GM18861 (cell line): ENCODE measurements at regions not wholly inside any gene's neighbourhood (a gene's known extent, or its start where the extent isn't known, plus 50 kb on each side); places are given as distances from the start of the nearest gene placed in this dataset.

ENCODE experiments used
- ATAC-seq: cut with Tn5 transposase; IDR thresholded peaks from one replicate; pipeline ENCODE4 v1.9.1; 2021; ENCODE audit not compliant: unreplicated experiment

DNA sequence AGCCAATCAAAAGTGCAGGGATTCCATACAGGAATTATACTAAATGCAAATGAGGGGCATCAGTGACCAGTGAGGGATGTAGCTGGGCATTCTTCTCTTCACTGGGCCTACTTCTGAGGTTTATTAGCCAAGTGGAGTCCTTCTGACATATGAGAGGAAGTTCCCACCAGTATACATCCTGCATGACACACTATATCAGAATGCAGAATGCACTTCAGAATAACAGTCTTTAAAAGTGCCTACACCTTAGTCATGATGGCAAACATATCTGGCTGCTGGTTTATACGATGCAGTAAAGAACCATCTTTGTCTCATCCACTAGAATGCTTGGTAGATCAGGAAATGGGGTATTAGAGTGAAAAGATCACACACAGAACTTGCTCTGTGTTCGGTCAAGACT lies 180.3 kb upstream of the PPARGC1A start:
- no peak for ATAC-seq

DNA sequence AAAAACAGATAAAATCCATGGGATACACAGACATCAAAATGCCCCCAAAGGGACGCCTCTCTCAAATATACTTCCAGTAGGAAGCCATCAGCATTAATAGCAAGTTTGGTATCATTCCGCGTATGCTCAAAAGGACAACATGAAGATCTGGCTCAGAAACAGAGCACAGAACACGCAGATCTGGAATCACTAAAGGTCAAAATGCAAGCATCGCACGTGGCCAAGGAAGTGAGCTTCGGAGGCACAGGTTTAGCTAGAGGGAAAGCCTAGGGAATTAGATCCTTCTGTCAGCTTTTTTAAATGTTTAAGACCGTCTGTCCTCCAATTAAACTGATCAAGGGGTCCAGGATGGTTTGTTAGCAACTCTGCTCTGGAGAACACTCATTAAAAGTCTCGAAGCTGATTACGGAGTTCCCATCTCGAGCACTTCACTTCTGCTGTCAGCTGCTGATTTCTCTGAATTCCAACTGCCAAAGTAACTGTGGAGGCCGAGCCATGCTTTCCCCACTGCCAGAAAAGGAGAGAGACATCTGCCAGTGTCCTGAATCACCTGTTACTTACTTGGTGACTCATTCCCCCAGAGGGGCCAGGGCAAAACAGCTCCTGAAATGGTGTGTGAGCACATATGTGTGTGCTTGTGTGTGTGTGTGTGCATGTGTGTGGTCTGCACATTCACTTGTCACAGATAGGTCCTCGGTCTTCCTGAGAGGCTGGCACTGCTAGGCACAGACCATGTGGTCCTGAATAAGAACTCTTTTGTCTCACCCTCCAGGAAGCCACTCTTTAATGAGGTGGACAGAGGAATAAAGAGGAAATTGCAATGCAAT lies 177.7 kb upstream of the PPARGC1A start:
- no peak for ATAC-seq

DNA sequence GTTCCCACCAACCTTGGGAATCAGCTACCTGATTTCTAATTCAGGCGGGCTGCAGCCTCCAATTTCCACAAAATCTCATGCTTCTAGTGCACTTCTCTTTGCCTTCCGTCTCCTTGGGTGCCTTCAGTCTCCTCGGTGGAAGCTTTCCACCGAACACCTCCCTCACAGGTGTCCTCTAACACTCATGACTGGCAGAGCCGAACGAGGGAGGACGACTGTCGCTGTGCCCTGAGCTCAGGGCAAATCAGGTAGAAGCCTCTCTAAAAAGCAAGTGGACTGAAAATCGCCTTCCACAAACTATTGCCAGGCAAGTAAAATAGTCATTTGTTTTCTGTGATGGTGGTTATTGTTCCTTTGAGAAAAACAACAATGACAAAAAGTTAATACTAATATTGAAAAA lies 176.1 kb upstream of the PPARGC1A start:
- no peak for ATAC-seq

DNA sequence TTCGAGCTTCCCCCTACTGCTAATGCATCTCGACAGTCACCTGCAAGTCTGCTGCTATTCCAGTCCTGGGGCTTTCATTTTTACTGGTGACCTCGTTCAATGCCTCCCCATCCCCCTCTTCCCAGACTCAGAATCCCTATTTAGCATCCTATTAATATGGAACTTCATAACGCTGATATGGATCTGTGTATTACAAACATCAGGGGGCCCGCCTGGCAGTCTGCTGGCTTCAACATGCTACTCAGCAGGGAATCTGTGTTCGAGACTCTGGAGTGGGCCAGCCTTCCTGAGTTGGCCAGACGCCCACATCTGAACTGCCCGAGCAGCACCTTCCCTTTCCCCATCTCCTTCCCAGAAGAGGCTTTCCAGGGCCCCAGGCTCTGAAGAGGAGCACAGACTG lies 173.9 kb upstream of the PPARGC1A start:
- ATAC-seq = no peak

DNA sequence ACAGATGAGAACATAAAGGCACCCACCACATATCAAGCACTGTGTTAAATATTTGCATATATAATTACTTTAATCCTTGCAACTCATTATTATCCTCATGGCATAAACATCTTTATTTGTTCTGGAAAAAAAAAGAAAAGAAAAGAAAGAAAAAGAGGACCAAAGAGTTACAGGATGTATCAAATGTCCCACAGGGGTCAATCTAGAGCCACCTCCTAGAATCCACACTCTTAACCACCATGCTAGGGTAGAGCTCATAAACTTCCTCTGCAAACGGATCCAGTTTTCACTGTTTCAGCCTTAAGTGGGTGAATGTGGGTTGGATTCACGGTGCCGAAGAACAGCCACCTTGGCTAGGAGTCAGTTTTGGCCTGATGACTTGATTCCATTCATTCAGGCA lies 171.1 kb upstream of the PPARGC1A start:
- ATAC-seq = no peak

DNA sequence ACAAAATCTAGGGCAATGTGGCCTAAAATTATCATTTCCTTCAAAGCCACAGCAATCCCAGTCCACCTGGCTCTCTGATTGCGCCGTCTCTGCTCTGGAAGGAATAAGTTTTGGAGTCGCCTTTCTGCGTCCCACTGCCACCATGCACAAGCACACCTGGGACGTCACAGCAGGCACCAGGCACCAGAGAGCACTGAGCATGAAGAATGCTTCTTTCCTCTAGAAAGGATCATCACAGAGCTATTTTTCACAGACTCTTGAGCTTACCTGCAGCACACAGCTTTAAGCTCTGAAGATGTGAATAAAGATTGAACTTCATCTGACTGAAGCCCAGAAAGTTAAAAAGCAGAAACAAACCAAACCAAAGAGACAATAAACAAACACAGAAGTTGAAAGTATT lies 170.0 kb upstream of the PPARGC1A start:
- no peak for ATAC-seq

DNA sequence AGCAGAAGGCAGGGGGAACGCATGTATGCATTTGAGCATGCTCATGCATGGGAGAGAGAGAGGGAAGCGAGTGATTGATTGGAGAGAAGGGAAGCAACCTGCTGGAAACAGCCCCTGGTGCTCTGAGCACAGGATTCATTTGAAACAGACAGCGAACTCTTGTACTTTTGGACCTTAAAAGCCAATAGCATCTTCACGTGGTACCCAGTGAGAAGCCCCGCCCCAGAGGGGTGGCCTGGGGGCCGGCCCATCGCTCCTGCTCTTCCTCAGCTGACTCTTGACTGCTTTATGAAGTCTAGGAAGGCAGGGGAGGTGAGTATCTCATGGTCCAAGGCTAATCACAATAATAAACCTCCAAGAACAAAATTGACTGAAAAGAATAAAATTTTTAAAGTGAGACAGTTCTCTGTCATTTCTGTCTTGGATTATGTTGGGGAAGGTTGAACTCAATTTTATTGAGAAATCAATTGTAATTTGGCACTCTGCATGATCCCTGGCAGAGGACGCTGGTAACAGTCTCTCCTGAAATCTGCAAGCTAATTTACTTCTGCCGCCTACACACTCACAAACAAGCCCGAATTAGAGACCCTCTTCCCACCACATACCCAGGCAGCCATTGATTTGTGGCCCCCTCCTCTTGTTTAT lies 168.2 kb upstream of the PPARGC1A start:
- no peak for ATAC-seq

DNA sequence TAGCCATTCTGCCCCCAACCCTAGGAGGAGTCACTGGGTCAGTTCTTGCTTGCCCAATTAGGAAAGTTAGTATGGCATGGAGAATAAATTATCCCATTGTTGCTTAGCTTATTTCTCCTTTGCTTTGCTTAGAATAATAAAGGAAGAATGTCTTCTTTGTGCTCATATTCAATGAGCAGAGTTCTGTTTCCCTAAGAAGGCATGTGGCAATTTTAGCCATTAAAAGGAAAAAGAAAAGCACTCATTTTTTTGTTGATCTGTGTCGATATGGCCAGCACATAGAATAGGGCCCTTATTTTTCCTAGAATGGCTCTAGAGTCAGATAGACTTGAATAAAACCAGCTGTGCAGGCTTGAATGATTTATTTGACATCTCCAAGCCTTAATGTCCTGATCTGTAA lies 166.4 kb upstream of the PPARGC1A start:
- ATAC-seq = no peak

DNA sequence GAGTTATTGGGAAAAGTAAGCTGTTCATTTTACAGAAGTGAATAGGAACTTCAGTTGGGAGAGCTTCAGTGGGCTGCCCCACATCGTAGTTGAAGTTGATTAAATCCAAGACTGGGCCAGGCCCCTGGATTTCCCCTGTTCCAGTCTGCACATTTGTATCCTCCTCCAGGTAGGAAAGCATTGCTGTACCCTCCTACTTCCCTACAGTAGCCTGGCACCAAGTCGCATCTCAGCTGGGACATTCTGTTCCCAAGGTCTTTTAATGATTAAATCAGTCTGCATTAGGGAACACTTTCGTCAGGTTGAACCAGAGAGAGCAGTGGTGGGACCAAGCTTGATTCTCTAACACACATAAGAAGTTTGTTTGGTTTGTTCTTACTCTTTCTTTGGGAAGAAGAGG lies 165.8 kb upstream of the PPARGC1A start:
- no peak for ATAC-seq

DNA sequence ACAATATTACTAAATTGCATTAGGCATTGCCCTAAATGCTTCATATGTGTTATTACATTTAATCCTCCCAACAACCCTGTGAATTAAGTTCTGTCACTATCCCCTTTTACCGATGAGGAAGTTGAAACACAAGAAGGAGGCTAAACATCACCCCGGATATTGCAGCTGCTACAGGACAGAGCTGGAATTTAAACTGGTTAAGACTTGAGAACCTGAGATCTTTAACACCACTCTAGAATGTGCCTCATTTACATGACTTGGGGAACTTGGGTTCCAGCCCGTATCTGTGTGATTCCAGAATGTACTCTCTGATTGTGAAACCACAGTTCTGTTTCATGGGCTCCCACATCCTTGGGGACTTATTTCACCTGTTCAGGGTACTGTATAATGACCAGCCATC lies 165.1 kb upstream of the PPARGC1A start:
- no peak for ATAC-seq

DNA sequence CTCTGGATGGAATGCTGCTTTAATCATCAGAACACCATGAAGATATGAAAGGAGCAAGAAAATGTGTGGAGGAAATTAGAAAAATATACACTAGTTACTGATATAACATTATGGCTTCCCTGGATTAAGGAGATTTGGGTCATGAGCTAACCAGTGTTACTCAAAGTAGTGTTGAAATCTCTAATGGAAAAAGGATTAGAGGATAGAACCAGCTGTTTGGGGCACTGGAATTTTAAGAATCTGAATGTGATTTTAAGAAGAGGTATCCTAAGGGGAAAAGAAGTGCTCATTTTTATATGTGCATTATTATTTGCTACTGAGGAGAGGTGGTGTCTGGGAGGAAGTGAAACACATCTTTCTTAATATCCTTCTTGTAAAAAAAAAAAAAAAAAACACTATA lies 164.1 kb upstream of the PPARGC1A start:
- no peak for ATAC-seq

DNA sequence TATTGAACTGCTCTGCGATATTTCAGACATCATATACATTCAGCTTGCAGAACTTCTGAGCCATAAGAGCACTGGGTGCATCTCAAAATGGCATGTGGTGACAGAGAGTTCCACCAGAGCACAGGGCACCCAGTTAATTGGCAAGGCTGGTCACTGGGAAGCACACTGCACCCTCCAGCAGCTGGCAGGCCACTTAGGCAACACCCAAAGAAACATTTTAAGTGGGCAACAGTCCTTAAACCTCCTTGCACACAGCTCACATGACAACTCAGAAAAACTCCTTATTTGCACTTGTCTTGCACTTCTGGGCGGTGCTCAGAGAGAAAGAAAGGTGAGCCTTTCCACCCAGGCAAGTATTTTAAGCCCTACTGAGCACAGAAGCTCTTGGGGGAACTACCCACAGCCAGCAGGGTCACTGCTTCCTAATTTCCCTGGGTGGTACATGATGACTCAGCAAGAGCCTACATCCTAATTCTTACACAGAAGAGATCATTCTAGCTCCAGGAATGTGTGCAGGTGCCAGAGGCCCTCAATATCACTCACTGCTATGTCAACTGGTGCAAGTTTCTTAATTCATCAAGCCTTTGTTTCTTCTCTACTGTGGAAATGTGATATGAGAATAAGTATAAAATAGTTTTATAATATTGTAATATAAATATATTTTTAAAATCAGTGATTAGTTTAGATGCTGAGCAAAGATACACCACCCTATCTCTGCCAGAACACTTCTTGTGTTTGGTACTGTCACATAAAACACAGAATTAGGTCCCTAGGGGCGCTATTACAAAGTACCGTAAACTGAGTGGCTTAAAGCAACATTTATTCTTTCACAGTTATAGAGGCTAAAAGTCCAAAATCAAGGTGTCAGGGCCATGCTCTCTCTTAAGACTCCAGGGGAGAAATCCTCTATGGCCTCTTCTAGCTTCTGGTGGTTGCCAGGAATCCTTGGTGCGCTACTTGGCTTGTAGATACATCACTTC lies 155.1 kb upstream of the PPARGC1A start:
- ATAC-seq = no peak

DNA sequence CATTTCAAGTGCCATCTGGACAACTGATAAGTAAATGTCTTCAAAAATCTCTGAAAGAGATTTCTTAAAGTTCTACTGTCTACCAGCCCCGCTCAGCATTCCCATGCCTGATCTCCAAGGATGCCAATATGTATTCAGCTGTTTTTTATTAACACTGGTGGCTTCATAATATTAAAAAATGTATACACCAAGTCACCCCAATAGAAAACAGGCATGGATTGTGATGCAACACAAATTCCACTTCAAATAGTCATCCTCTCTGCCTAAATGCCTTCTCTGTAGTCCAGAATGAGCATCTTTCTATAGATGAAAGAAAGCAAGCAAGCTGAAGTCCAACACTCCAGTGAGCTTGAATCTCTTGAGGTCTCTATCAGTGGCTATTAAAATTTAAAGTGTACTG lies 152.2 kb upstream of the PPARGC1A start:
- no peak for ATAC-seq

DNA sequence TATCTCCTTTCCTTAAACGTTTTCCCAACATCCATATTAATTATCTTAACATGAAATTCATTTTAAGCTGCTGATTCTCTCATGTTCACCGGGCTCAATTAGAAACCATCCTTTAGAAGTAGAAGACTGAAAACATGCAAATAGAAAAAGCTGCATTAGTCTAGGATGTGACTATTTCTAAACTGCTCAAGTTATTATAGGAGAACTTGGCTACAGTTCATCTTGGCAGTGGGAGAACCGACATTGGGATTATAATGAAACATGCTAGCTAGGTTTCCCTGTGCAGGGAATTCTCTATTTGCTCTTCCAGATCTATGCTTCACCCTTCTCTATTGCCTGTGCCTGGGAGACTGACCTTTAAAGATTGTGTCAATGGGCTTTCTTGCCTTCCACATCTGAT lies 151.0 kb upstream of the PPARGC1A start:
- ATAC-seq = no peak

DNA sequence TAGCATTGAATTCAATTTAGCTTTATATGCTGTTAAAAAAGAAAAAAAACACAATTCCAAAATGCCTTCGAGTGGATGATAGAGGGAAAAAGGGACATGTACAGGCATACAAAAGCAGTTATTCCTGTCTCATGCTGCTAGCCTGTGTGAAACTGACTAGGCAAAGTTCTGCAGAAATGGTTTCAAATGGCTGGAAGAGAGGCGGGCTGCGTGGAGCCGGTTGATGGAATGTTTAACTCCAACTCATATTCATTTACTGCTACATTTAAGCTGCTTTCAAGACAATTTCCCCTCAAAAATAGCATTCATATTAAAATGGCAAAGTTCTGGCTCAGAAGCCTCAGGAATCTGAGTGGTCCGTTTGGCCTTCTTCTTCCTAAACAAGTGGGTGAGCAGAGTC lies 143.8 kb upstream of the PPARGC1A start:
- ATAC-seq = no peak

DNA sequence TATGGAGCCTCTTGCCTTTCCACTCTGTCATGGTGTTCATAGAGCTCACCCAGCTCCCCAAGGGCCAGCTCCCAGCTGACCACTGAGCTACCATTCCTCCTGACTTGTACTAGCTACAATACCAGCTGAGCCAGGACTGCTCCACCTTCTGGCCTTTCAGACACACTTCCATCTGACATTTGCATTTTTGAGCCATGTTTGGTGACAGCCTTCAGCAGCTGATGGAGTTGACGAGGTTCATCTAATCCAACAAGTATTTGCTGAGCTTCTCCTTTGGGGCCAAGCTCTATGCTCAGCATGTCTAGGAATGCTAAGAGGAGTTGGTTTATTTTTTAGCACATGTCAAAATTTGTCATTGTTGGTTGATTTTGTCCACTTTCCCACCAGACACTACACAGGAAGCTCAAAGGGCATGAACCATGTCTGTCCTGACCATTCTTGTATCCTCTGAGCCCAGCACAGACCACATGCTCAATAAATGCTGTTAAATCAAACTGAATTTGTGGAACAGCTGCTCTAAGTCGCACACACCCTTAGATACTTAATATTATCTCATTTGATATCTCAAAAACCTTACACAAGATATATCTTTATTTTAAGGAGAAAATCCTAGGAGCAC lies 142.6 kb upstream of the PPARGC1A start:
- ATAC-seq = no peak

DNA sequence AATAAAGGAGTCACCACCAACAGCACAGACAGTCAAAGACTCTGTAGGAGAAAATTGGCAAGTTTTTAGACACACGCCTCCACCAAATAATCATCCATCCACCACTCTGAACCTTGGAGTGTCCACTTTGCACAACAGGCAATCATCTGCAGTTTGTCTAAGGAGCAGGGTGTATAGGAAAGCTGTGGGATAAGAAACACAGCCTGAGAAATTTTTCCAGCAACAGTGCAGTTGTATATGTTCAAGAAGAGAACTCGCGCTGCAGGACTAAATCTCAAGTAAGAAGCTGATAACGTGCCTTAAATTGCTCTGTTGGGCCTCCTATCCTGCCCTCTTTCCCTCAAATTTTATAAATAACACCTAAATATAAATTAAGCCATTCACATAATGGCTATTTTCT lies 136.7 kb upstream of the PPARGC1A start:
- no peak for ATAC-seq

DNA sequence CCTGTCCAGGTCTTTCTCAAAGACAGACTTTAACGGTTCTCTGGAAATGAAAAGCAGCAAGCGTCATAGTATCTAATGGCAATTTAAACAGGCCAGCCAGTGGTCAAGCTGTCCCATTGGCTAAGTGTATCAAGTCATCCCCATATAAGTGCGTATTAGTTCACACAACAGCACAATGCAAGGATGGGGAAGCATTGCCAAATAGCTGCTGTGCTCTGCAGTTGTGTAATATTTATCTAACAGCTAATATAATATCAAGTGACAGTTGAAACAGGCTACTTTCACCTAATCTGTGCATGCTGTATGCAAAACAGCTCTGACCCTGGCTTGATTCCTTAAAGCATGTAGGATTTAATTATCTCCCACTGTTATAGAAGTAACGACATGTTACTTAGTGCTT lies 134.8 kb upstream of the PPARGC1A start:
- no peak for ATAC-seq

DNA sequence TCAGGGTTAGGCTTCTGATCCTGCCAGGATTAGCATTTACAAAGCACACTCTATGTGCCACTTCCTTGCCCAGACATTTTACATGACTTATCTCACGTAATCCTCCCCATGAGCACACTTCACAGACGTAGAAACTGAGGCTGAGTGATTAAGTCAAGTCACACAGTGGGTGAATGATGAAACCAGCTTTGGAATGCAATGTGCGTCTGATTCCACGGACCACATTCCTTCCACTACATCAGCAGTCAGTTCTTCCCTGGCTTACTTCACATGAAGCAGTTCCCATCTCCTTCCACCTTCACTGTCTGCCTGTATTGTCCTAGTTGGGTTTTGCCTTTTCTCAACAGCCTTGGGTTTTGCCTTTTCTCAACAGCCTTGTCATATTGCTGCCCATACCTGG lies 134.3 kb upstream of the PPARGC1A start:
- no peak for ATAC-seq

DNA sequence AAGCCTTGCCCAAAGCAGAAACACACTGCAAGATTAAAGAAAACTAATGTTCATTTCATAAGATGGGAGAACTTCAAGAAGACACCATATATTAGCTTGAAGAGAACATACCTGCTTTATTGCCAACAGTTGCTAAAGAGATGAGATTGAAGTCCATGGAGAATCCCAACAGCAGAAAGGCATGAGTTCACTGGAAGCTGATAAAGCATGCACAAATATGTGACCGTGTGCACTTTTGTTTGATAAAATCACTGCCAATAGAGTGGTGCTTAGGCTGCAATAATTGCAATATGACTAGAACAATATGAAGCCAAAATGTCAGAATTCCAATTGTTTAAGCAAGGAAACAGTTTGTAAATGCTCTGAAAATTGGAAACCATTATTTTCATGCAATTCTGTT lies 125.9 kb upstream of the PPARGC1A start:
- no peak for ATAC-seq
